GM21723 (cell line): ENCODE measurements at regions not wholly inside any gene's neighbourhood (a gene's known extent, or its start where the extent isn't known, plus 50 kb on each side); places are given as distances from the start of the nearest gene placed in this dataset.

Experiments used
- ATAC-seq: cut with Tn5 transposase; IDR thresholded peaks from one replicate; pipeline ENCODE4 v1.9.1; 2021; ENCODE audit warnings: mild to moderate bottlenecking, moderate library complexity; ENCODE audit not compliant: unreplicated experiment

DNA sequence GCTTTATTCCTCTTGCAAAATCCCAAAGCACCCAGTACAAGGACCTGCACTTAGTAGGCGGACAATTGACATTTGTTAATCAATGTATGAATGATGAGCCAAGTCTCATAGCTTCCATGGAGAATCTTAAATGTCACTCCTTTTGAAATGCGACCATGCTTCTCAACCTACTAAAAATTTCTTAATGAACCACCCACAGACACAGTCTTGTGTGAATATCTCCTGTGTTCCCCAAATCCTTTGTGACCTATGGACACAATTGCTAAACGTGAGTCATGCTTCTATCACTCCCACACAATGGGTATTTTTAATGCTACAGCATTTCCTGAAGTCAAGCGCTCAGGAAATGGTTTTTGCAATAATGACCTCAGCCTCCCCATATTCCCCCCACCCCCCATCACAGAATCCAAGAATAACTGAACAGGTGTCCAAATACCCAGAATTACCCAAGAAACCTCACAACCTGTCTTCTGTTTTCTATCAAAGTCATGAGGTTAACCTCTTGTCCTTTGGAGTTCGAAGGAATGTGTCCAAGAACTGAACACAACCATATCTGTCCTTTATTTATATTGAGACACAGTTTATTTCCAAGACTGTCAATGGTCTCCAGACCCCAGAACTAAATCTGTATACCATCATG, 163.6 kb upstream of the PLEKHG7 start:
- peak; percentile 45 for ATAC-seq

DNA sequence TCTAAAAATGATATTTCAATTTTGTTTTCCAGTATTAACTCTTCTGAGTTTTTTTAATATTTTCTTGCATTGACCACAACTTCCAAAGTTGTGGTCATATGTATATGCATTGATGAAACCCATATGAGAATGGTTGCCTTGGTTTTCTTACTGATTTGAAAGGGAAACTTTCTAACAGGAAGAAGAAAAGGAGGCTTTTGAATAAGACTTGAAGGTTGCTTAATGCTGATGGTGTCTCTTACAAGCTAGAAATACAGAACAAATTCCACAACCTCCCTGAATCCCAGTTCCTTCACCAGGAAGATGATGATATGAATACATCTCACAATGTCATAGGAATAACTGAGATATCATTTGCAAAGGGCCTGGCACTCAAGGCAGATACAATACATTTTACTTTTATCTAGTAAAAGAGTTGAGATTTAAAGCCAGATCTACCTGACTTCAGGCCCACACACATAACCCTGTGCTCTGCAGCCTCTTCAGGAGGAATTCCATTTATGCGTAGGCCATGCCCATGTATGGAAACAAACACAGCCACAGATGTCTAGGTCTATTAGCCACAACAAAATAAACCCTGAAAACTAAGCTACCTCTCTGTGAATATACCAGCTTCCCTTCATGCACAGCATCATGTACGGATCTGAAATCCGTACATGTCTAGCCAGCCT, 165.4 kb upstream of the PLEKHG7 start:
- ATAC-seq = no peak

DNA sequence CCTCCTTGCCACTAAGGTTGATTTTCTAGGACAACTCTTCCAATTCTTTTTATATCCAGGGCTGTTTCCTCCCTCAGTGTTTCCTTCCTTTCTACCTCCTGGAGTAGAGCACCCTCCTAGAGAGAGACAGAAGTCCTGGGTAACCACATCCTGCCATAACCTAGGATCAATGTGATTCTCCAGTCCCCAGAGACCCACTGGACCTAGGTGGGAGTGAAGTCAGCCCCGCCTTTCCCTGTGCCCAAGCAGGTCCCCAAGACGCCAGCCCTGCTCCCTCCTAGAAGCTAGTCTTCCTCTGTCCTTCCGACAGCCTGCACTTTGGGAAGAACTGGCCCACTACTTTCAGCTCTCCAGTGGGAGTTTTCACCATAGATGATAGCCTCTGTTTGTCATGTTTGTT, 166.8 kb upstream of the PLEKHG7 start:
- no peak for ATAC-seq

DNA sequence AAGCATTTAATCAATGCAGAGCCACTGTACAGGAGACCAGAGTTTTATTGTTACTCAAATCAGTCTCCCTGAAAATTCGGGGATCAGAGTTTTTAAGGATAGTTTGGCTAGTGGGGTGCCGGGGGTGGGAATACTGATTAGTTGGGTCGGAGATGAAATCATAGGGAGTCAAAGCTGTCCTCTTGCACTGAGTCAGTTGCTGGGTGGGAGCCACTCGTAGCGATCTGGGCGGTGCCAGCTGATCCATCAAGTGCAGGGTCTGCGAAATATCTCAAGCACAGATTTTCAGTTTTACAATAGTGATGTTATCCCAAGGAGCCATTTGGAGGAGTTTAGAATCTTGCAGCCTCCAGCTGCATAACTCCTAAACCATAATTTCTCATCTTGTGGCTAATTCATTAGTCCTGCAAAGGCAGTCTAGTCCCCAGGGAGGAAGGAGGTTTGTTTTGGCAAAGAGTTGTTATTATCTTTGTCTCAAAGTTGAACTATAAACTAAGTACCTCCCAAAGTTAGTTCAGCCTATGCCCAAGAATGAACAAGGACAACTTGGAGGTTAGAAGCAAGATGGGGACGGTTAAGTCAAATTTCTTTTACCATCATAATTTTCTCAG, 169.4 kb upstream of the PLEKHG7 start:
- no peak for ATAC-seq

DNA sequence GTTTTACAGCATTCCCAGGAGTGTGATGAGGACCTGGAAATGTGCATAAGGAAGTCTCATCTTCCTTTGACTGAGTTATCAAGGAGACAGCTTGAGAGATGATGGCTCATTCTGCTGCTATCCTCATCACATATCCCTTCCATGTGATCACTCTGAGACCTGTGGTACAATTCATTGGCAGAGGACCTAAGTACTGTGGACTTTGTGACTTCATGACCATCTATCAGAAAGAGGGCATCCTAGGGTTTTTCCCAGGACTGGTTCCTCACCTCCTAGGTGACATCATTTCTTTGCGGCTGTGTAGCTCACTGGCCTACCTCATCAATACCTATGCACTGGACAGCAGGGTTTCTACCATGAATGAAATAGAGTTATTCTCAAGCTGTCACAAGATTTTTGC, 172.1 kb upstream of the PLEKHG7 start:
- ATAC-seq = no peak

DNA sequence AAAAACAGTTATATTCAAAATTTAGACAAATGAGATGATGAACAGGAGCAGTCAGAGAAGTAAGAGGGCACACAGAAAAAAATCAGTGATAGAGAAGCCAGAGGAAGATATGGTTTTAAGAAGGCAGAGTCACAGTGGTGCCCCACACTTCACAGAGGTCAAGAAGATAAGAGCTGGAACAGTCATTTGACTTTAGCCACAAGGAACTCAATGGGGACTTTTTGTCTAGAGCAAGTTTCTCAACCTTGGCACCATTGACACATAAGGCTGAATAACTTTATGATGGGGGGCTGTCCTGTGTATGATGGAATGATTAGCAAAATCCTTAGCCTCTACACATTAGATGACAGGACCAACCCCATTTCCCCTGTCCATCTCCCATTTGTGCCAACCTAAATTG, 172.8 kb upstream of the PLEKHG7 start:
- ATAC-seq = peak; percentile 61

DNA sequence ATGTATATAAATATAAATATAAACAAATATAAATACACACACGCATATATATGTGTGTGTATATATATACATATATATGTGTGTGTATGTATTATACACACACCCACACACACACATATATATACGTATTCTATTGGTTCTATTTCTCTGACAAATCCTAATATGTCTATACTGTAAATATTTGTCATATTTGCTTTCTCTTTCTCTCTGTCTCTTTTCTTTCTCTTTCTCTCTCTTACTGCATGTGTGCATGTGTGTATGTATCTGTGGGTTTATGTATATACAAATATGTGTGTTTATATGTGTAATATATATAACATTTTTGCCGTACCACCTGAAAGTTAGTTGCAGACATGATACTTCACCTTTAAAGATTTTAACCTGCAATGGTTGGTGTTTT, 174.2 kb upstream of the PLEKHG7 start:
- ATAC-seq = no peak

DNA sequence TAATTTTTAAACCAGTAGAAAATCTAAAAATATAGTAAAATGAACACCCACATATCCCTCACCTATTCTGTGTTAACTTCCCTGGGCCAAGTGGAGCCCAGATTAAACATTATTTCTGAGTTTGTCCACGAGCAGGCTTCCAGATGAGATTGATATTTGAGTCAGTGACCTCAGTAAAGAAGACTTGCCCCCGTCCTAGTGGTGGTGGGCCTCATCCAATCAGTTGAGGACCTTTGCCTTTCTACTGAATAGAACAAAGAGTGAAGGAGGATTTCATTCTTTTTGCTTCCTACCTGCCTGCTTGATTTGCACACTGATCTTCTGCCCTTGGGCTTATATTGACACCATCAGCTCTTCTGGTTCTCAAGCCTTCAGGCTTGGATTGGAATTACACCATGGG, 174.7 kb upstream of the PLEKHG7 start:
- ATAC-seq = no peak

DNA sequence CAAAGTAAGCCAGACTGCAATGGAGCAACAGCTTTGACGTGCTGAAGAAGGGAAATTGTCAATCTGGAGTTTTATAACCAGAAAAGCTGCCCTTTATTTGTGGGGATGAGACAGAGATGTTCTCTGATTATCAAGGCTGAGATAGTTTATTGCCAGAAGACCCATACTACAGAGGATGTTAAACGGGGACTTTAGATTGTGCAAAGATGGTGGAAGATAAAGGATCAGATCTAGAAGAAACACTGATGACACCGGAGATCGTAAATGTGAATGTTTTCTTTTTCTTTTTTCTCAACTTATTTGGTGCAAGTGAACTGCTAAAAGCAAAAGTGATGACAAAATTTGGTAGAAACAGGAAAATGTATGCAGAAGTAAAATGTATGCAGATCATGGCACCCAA, 178.3 kb upstream of the PLEKHG7 start:
- no peak for ATAC-seq

DNA sequence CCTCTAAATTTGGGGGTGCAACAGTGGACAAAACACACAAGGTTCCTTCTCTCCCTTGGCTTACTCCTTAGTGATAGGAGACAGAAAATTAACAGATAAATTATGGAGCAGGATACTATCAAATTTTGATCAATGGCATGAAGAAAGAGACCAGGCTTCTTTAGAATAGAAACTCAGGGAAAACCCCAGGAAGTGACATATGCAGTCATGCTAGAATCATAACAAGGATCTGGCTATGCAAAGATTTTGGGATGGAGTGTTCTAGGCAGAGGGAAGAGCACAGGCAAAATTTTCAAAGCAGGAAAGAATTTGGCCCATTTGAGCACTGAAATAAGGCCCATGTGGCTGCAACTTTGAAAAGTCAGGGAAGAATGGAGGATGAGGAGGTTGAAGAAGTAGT, 182.3 kb upstream of the PLEKHG7 start:
- no peak for ATAC-seq

DNA sequence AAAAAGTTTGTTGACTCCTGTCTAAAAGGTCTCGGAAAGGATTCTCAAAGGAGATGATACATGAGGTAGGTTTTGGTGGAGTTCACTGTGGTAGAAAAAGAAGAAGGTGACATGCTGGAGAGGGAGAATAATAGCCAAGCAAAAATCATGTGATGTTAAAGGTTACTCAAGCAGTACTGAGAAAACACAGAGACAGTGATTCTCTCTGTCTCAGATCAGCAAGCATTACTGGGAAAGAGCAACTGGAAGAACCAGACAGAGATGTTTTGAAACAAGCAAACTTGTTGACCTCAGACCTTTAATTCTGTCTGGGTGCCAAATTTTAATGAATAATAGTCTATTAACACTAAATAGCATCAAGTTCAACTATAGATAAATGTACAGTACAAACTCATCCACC, 183.5 kb upstream of the PLEKHG7 start:
- no peak for ATAC-seq

DNA sequence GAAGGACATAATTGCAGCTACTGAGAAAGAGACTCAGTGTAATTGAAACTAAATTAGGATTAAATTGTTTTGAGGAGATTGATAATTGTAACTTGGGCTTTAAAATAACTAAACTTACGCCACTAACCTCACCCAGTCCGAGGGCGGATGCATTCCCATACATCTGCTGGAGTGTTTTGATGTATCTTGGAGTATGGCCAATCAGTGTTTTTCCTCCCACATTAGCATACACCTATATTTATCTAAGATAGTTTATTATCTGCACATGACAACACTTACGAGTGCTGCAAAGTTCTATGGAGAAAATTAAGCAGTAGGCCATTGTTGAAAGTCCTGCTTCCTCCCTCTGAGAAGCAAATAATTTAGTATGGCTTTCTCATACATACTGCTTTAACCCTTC, 184.7 kb upstream of the PLEKHG7 start:
- ATAC-seq = no peak

DNA sequence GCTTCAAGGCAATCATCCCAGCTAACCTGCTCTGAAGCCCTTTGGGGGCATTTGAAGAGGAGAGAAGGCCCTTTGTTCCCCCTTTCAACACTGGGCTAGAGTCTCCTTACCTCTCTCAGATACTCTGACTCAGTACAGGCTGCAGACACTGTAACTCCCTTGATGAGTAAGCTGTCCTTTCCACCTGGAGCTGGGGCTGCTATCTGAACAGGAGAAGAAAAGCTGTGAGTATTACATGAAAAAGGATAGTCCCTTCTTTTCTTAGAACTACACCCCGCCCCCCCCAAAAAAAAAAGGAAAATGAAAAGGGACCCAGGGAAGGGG, 186.6 kb upstream of the PLEKHG7 start:
- peak; percentile 59 for ATAC-seq

DNA sequence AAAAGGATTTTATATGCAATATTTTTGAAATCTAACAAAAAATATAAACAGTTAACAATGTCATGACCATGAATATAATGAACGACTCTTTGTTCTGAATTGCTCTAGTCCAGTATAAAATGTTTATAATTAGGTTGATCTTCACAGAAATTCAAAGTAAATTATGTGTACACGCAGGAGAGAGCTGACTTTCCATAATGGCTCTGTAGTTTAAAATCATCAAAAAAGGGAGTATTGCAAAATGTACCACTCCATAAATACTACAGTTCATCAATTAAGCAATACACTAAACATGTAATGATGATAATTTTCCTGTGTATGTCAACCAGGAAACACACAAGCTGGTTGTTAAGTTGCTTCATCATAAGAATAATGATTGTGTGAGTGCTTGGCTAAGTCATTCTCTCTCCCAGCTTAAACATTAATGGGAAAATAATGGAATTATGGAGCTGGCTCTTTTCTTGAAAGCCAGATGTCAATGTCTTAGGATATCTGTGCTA, 189.5 kb upstream of the PLEKHG7 start:
- ATAC-seq = no peak

DNA sequence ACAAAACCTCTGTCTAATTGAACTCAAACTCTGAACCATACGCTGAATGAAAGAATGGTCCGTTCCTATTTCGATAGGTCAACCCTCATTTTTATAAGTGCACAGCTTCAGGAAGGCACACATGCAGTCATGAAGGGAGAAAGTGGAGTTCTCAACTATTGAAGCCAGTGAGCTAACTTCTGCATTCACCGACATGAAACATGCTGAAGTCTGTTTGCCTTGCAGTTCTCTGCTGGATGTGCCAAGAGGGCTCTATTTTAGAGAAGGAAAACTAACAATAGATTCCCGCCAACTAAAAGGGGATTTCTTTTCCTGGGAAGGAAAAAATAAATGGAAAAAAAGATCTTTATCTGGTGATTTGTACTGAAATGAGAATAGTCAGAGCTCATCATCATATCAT, 191.0 kb upstream of the PLEKHG7 start:
- ATAC-seq = no peak

DNA sequence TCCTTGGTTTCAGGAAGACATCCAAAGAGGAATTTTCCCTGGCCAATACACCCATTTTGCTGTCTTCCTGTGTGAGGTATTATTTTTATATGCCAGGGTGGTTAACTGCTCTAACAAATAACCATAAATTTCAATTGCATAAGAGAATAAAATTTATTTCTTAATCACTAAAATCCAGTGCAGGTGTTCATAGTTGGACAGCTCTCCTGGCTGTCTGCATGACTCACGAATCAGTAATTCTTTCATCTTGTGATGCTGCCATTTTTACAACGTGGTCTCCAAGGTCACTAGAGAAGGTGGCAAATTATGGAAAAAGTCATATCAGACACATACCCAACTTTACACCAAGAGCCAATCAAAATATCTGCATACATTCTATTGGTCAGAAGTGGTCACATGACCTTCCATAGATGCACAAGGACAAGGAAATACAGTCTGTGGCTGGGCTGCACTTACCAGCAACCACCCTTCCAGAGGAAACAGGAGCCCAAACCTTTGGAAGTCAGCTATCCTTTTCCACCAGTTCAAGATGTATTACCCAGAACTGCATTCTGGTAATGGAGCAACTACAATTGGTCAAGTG, 193.5 kb upstream of the PLEKHG7 start:
- no peak for ATAC-seq

DNA sequence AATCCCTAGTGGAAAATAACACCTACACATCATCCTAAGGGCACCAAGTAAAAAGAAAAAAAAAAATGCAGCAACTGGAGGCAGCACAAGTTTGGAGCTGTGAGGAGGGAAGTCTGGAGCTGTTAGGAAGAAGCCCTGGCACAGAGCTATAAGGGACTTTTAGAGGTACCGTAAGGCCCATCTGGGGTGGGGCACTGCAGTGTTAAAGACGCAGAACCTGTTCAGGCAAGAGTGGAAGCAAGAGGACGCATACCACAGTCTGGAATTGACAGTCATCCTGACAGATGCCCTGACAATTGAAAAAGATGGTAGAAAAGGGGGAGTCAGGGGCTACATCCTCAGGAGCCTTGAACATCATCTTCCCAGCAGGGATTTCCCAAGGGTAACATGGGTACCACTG, 195.9 kb upstream of the PLEKHG7 start:
- no peak for ATAC-seq

DNA sequence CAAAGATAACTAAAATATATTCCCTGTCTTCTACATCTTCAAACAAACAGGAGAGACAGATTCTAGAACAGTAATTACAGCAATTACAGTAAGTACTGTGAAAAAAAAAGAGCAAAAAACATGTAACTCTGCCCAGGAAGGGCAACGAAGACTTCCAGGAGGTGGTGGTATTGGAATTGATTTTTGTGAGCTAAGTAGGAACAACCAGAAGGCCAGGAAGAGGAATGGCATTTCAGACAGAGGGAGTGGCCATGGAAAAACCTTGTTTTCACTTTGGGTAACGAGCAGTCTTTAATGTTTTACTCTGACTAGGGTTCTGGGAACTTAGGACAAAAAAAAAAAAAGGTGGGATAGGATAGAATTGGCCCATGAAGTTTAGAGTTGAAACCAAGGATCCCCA, 196.3 kb upstream of the PLEKHG7 start:
- ATAC-seq = no peak

DNA sequence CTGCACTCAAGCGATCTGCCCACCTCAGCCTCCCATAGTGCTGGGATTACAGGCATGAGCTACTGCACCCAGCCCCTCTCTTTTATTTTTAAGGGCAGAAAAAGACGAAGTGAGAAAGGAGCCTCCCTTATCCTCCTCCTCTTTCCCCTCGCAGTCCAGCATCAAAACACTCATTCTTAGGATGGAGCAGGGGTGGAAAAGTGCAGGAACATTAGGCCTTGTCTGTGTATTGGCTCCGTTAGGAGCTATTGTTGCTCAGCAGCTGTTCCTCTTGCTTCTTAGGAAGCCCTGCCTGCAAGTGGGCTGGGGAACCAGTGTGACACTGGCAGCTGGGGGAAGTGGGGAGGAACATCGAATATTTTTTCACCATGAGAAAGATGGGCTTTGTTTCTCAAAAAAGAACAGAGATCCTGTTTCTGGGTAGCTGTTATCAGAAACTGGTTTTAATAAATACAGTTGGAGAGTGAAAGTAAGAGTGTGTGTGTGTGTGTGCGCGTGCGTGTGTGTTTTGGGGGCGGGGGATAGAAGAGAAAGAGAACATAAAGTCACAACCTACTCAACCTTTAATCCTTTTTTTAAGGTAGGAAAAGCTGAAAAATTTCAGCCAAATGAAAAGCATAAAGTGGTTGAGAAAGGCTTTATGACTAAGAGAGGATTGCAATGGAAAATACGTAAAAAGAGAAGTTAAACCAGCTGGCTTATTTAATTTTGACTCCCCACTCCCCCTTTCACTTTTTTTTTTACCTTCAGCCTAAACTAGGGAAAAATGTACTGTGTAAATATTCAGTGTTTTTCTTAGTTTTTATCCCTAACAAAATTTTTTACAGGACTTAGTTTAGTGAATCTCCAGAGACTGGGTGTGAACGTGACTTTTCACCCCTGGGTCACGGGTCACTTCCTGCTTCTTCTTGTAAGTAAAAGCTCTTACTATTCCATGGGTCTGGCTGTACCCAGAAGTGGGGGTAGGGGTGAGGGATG, 197.2 kb upstream of the PLEKHG7 start:
- ATAC-seq = peak; percentile 32

DNA sequence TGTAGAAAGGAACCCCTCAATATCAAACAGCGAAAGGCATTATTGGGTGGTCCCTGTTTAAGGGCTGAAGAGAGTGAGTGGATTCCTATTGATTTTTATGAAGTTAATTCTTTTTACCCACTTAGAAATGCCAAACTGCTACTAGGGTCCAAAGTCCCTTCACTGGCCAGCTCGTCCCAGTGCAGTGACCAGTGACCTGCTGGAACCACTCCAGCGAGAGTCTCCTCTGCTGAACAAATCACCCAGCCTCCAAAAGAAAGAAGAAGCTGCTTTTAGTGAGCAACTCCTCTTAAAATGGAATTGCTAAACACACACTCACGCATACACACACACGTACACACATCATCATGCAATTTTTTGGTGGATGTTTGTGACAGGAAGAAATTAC, 198.2 kb upstream of the PLEKHG7 start:
- no peak for ATAC-seq

DNA sequence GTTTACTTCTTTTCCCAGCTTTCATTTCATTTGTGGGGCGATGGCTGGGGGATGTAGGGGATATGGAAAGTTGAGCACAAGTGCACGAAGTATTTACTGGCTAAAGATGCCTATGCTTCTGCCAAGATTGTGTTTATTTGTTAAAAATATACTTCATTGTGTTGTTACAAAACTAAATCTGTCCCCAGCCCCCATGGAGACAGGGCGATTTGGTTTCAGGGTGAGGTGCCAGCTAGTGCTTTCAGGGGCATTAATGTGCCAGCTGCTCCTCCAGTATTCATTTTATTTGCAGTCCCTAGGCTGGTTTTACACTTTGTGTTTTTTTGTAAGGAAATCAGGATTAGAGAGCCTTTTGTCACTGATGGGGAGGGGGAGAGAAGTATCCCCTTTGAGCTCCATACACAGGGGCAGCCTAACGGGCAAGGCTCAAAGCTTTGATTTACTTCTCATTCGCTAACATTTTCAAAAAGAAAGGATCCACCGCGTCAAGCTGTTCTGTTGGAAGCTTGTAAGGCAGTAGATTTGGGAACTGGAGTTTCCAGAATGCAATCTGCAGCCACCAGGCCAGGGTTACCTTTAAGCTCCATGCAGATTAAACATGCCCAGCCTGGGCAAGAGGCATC, 198.7 kb upstream of the PLEKHG7 start:
- ATAC-seq = no peak
